Calu3 (cell line): ENCODE measurements at regions not wholly inside any gene's neighbourhood (a gene's known extent, or its start where the extent isn't known, plus 50 kb on each side); places are given as distances from the start of the nearest gene placed in this dataset.

Source experiments
- BruUV-seq: library from RNA; stranded (reverse); fragments of 400-500 nt; replicated peaks from 2 replicates; lab custom pipeline; 2021; lab: Mats Ljungman, UMichigan
- CTCF ChIA-PET: fragments of 300-600 bp; sonication (Branson Sonifier 250); formaldehyde crosslinking; loops from one replicate; lab custom pipeline; 2022; ENCODE audit warnings: antibody characterized with exemption; lab: Charles Lee
- DNase-seq: peaks from one replicate; pipeline ENCODE4 v3.0.0; 2022
- H3K27ac Mint-ChIP-seq: one replicate; pipeline ENCODE4 v1.8.0; 2022; ENCODE audit warnings: mixed read lengths; ENCODE audit not compliant: unreplicated experiment
- H3K27me3 Mint-ChIP-seq: one replicate; pipeline ENCODE4 v1.8.0; 2022; ENCODE audit warnings: mixed read lengths; ENCODE audit not compliant: unreplicated experiment
- H3K36me3 Mint-ChIP-seq: one replicate; pipeline ENCODE4 v1.8.0; 2022; ENCODE audit warnings: mild to moderate bottlenecking, moderate library complexity, mixed read lengths; ENCODE audit not compliant: insufficient read depth, unreplicated experiment
- H3K4me1 Mint-ChIP-seq: one replicate; pipeline ENCODE4 v1.8.0; 2022; ENCODE audit warnings: mild to moderate bottlenecking, low read depth, mixed read lengths; ENCODE audit not compliant: unreplicated experiment
- H3K4me3 Mint-ChIP-seq: one replicate; pipeline ENCODE4 v1.8.0; 2022; ENCODE audit warnings: mild to moderate bottlenecking, low read depth, moderate library complexity, mixed read lengths; ENCODE audit not compliant: unreplicated experiment
- H3K9me3 Mint-ChIP-seq: one replicate; pipeline ENCODE4 v1.8.0; 2022; ENCODE audit warnings: low read depth, mixed read lengths; ENCODE audit not compliant: unreplicated experiment
- intact Hi-C: fragments of 100-400 bp; cut with micrococcal nuclease; formaldehyde crosslinking; loops from one replicate; pipeline ENCODE4 v1.10.0; 2022; ENCODE audit not compliant: unreplicated experiment
- TF ChIP-seq, protein P1 (sequence below): fragments of 200-600 bp; IDR thresholded peaks from one replicate; pipeline ENCODE4 v1.8.0; 2022; ENCODE audit warnings: antibody characterized with exemption; ENCODE audit not compliant: unreplicated experiment

DNA sequence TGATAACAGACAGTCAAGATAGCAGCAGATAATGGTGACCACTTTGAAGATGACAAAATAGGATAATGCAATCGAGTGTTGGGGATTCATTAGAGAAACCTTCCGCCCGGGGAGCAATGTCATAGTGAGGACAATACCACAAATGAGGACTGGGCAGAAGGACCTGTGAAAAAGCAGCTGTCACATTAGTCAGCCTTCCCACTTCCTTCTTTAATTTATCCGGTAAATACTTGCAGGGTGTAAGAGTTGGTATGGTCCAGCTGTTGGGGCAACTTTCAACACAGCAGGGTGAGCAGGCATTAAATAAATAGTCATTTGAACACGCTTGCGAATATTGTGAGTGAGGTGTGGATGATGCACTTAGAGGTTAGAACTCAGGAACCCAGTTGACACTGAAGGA, 132.5 kb upstream of the KIRREL3 start:
- intact Hi-C loops: no loop called here
- CTCF ChIA-PET: no interaction called here
- no TSS peak for BruUV-seq
- peaks cover 10% of the 10 kb centered on the region for H3K4me1 Mint-ChIP-seq
- TF ChIP-seq, protein P1, sequence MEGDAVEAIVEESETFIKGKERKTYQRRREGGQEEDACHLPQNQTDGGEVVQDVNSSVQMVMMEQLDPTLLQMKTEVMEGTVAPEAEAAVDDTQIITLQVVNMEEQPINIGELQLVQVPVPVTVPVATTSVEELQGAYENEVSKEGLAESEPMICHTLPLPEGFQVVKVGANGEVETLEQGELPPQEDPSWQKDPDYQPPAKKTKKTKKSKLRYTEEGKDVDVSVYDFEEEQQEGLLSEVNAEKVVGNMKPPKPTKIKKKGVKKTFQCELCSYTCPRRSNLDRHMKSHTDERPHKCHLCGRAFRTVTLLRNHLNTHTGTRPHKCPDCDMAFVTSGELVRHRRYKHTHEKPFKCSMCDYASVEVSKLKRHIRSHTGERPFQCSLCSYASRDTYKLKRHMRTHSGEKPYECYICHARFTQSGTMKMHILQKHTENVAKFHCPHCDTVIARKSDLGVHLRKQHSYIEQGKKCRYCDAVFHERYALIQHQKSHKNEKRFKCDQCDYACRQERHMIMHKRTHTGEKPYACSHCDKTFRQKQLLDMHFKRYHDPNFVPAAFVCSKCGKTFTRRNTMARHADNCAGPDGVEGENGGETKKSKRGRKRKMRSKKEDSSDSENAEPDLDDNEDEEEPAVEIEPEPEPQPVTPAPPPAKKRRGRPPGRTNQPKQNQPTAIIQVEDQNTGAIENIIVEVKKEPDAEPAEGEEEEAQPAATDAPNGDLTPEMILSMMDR: no peak
- no peaks in the 10 kb centered on the region for H3K27me3 Mint-ChIP-seq
- H3K4me3 Mint-ChIP-seq: no peak overlapping the region
- H3K9me3 Mint-ChIP-seq: no peaks in the 10 kb centered on the region
- peaks cover 4% of the 10 kb centered on the region for H3K36me3 Mint-ChIP-seq
- H3K27ac Mint-ChIP-seq: no peak overlapping the region
- DNase-seq: no peak

DNA sequence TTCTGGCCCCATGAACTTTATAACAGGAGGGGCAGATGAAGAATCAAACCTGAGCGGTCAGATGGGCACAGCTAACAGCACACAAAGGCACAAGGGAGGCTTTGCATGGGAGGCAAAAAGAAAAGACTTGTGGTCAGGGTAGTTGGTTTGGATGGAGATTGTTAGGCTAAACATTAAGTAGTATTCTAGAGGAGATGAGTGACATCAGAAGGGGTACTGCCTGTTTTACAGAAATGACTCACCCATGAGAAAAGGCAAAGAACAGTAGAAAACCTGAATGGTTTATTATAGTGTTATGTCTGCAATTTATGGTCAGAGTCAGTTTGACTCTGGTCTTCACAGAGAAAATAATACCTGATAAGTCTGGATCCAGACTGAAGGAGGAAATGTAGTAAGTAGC, 129.8 kb upstream of the KIRREL3 start:
- Mint-ChIP-seq H3K4me3 (no peak overlapping the region), H3K27me3 (no peaks in the 10 kb centered on the region), H3K36me3 (peaks cover 4% of the 10 kb centered on the region), H3K9me3 (no peaks in the 10 kb centered on the region), H3K27ac (peak overlapping the region; percentile 17), H3K4me1 (peaks cover 10% of the 10 kb centered on the region)
- TF ChIP-seq, protein P1: no peak
- DNase-seq: no peak
- no TSS peak for BruUV-seq
- CTCF ChIA-PET: no interaction called here
- intact Hi-C loops: no loop called here

DNA sequence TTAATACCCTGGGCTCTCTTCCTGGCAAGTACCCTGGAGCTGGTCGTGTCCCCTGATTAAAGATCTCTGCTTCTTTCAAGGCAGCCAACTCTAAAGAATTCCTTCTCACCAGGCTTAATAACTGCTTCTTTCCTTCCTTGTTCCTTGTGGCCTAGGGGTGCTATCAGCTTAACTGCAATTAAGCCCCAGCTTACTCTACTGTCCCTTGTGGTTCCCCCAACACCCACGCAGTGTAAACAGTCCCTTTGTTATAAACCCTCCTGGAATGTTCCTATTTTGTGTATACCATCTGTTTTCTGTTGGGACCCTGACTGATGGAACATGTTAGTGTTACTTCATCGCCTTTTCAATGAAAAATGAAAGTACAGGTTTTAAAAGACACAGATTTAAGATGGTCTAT, 126.4 kb upstream of the KIRREL3 start:
- no peak for DNase-seq
- peaks cover 4% of the 10 kb centered on the region for H3K36me3 Mint-ChIP-seq
- TF ChIP-seq, protein P1: no peak
- CTCF ChIA-PET: interaction anchor here (0.5 kb wide), 1 partner anchor 690 kb away, joined by 7 read pairs; no protein-coding TSS in a partner anchor
- no peak overlapping the region for H3K27ac Mint-ChIP-seq
- H3K4me3 Mint-ChIP-seq: no peak overlapping the region
- no TSS peak for BruUV-seq
- intact Hi-C loops: no loop called here
- H3K4me1 Mint-ChIP-seq: peaks cover 10% of the 10 kb centered on the region
- peaks cover 3% of the 10 kb centered on the region for H3K9me3 Mint-ChIP-seq
- H3K27me3 Mint-ChIP-seq: no peaks in the 10 kb centered on the region

DNA sequence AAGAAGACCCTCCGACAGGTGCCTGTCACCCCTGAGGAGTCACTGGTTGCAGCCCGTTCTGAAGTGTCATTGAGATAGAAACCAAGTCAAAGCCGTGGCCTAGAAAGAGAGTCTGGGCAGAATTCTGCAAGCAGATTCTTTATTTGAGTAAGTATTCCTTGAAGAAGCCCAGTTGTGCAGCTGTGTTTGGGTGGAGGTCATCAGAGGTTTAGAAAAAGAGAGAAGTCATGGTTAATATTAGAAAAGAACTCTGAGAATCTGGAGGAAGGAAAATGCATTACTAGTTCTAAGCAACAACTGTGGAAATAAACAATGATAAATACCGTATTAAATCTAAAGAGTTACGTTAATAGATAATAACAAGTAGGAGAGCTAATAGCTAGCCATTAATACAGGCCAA, 118.8 kb upstream of the KIRREL3 start:
- no TSS peak for BruUV-seq
- H3K9me3 Mint-ChIP-seq: peaks cover 3% of the 10 kb centered on the region
- H3K36me3 Mint-ChIP-seq: no peaks in the 10 kb centered on the region
- H3K27ac Mint-ChIP-seq: no peak overlapping the region
- peaks cover 9% of the 10 kb centered on the region for H3K4me1 Mint-ChIP-seq
- CTCF ChIA-PET: no interaction called here
- no peak for DNase-seq
- intact Hi-C loops: no loop called here
- H3K27me3 Mint-ChIP-seq: no peaks in the 10 kb centered on the region
- no peak overlapping the region for H3K4me3 Mint-ChIP-seq
- TF ChIP-seq, protein P1: no peak
